ENCODE measurements at regions not wholly inside any gene's neighbourhood (a gene's known extent, or its start where the extent isn't known, plus 50 kb on each side); places are given as distances from the start of the nearest gene placed in this dataset.

GRCh38 chr3:59653405-59654122, 603.7 kb upstream of the CFAP20DC start:
- no peak for DNase-seq (ENCODE audit: low read depth)

GRCh38 chr3:59644479-59645402, 594.9 kb upstream of the CFAP20DC start:
- no peak for DNase-seq (ENCODE audit: low read depth)

GRCh38 chr3:59641169-59641899, 591.5 kb upstream of the CFAP20DC start:
- no peak for DNase-seq (ENCODE audit: low read depth)

- no peak for DNase-seq (ENCODE audit: low read depth)
These were observed 583.1 kb upstream of the CFAP20DC start for GRCh38 chr3:59632760-59633573.

GRCh38 chr3:59631482-59631881, 581.7 kb upstream of the CFAP20DC start:
- no peak for DNase-seq (ENCODE audit: low read depth)

GRCh38 chr3:59621037-59621436, 571.2 kb upstream of the CFAP20DC start:
- DNase-seq (ENCODE audit: low read depth): no peak

- DNase-seq (ENCODE audit: low read depth): no peak
These were observed 570.5 kb upstream of the CFAP20DC start for GRCh38 chr3:59620325-59620724.

GRCh38 chr3:59612444-59612715, 562.6 kb upstream of the CFAP20DC start:
- DNase-seq (ENCODE audit: low read depth): no peak

GRCh38 chr3:59611649-59612443, 562.0 kb upstream of the CFAP20DC start:
- no peak for DNase-seq (ENCODE audit: low read depth)

GRCh38 chr3:59609657-59610348, 560.0 kb upstream of the CFAP20DC start:
- peak; percentile 7 for DNase-seq (ENCODE audit: low read depth)

GRCh38 chr3:59608356-59608755, 558.5 kb upstream of the CFAP20DC start:
- no peak for DNase-seq (ENCODE audit: low read depth)

- DNase-seq (ENCODE audit: low read depth): no peak
These were observed 557.8 kb upstream of the CFAP20DC start for GRCh38 chr3:59607656-59608055.

GRCh38 chr3:59606638-59607266, 556.9 kb upstream of the CFAP20DC start:
- DNase-seq (ENCODE audit: low read depth): peak; percentile 3

GRCh38 chr3:59605944-59606534, 556.2 kb upstream of the CFAP20DC start:
- DNase-seq (ENCODE audit: low read depth): no peak

GRCh38 chr3:59605318-59605717, 555.5 kb upstream of the CFAP20DC start:
- DNase-seq (ENCODE audit: low read depth): no peak

GRCh38 chr3:59601486-59601885, 551.7 kb upstream of the CFAP20DC start:
- DNase-seq (ENCODE audit: low read depth): no peak

- DNase-seq (ENCODE audit: low read depth): no peak
These were observed 550.8 kb upstream of the CFAP20DC start for GRCh38 chr3:59600631-59601030.

- DNase-seq (ENCODE audit: low read depth): no peak
These were observed 546.9 kb upstream of the CFAP20DC start for GRCh38 chr3:59596741-59597140.

GRCh38 chr3:59595830-59596229, 546.0 kb upstream of the CFAP20DC start:
- no peak for DNase-seq (ENCODE audit: low read depth)
